Heart left ventricle (tissue), 13 donors: ENCODE measurements at regions not wholly inside any gene's neighbourhood (a gene's known extent, or its start where the extent isn't known, plus 50 kb on each side); places are given as distances from the start of the nearest gene placed in this dataset.

Source experiments
- CTCF ChIP-seq, 12 donors: fragments of 200-600 bp; sonication (generic) in 4 of 12; IDR thresholded peaks; one replicate each; pipeline versions ENCODE4 v1.5.0 to v1.8.0; 2018 to 2022; ENCODE audit warnings: antibody characterized with exemption in 12 of 12, mild to moderate bottlenecking in 5 of 12
- POLR2A ChIP-seq, 2 donors: fragments of 450-650 bp; IDR thresholded peaks; one replicate each; pipeline ENCODE4 v1.6.1; 2017; ENCODE audit warnings: antibody characterized with exemption in 2 of 2, mild to moderate bottlenecking in 2 of 2, moderate library complexity in 2 of 2
- donor health status: ischemic (EF 13 %, LVEDD 7.1; RV severe dilation, severe dysfunction).
- donor health status: DM: no; HTN: yes; CAD: no.
- donor health status: DM: no; HTN: no; CAD: no.
- donor health status: ischemic (EF 25% LVEDD 6.9; RV normal size, moderate dysfunction).
- donor health status: ischemic (EF 25% LVEDD 5.7; RV mildly dilated, moderate dysfunction).
- donor health status: ischemic (EF 35%, LVEDD 5.7; RV mildly dilated, moderate dysfunction).
- donor health status: nonischemic (EF 11% LVEDD 7.7; RV severe dilation, severe dysfunction).
- donor health status: DM: yes; HTN: yes; CAD: no.
- donor health status: PGD.
- donor health status: ischemic (EF 29% LVEDD 5.4; RV normal size, mild dysfunction).
- donor health status: nonischemic (EF 23%, LVEDD 6.1; RV moderate dilation, normal function).

- TF ChIP-seq POLR2A (IDR thresholded peaks at IDR 0.05) (no peak), CTCF (IDR thresholded peaks at IDR 0.05) (no peak)
Measured at GRCh38 chr10:78853864-78854263, 214.9 kb upstream of the ZMIZ1 start.
